NCI-H128 (cell line): ENCODE measurements at regions not wholly inside any gene's neighbourhood (a gene's known extent, or its start where the extent isn't known, plus 50 kb on each side); places are given as distances from the start of the nearest gene placed in this dataset.
A peak's percentile ranks its signal among the peaks of the same experiment; 100 is the strongest.

Experiments used
- DNase-seq: peaks from one replicate; lab custom pipeline; 2025; ENCODE audit not compliant: unreplicated experiment; lab: John Stamatoyannopoulos, UW

GRCh38 chr4:57499786-57500185 is 389.6 kb upstream of the IGFBP7 start:
- DNase-seq, result no peak

GRCh38 chr4:57498251-57498650 is 388.1 kb upstream of the IGFBP7 start:
- DNase-seq, result no peak

GRCh38 chr4:57496697-57497471 is 386.7 kb upstream of the IGFBP7 start:
- DNase-seq, result no peak

- DNase-seq, result no peak
Measured at GRCh38 chr4:57494821-57495220, 384.6 kb upstream of the IGFBP7 start.

- no peak for DNase-seq
Measured at GRCh38 chr4:57492251-57492878, 382.2 kb upstream of the IGFBP7 start.

GRCh38 chr4:57491388-57491787 is 381.2 kb upstream of the IGFBP7 start:
- no peak for DNase-seq

GRCh38 chr4:57490520-57491255 is 380.5 kb upstream of the IGFBP7 start:
- DNase-seq, result no peak

GRCh38 chr4:57488366-57489162 is 378.4 kb upstream of the IGFBP7 start:
- DNase-seq, result no peak

GRCh38 chr4:57475424-57475823 is 365.2 kb upstream of the IGFBP7 start:
- no peak for DNase-seq

GRCh38 chr4:57465321-57466056 is 355.3 kb upstream of the IGFBP7 start:
- DNase-seq, result no peak

- no peak for DNase-seq
Measured at GRCh38 chr4:57462843-57463242, 352.7 kb upstream of the IGFBP7 start.

- DNase-seq, result no peak
Measured at GRCh38 chr4:57460967-57461366, 350.8 kb upstream of the IGFBP7 start.

- DNase-seq, result no peak
Measured at GRCh38 chr4:57448901-57449300, 338.7 kb upstream of the IGFBP7 start.

GRCh38 chr4:57448452-57448851 is 338.3 kb upstream of the IGFBP7 start:
- no peak for DNase-seq

- no peak for DNase-seq
Measured at GRCh38 chr4:57446266-57446665, 336.1 kb upstream of the IGFBP7 start.

GRCh38 chr4:57445686-57446085 is 335.5 kb upstream of the IGFBP7 start:
- DNase-seq, result no peak

- no peak for DNase-seq
Measured at GRCh38 chr4:57444671-57445070, 334.5 kb upstream of the IGFBP7 start.

- DNase-seq, result no peak
Measured at GRCh38 chr4:57443787-57444186, 333.6 kb upstream of the IGFBP7 start.

GRCh38 chr4:57443308-57443707 is 333.1 kb upstream of the IGFBP7 start:
- DNase-seq, result no peak

GRCh38 chr4:57442831-57443291 is 332.7 kb upstream of the IGFBP7 start:
- DNase-seq, result peak; percentile 1
